ENCODE measurements at regions not wholly inside any gene's neighbourhood (a gene's known extent, or its start where the extent isn't known, plus 50 kb on each side); places are given as distances from the start of the nearest gene placed in this dataset.
"Not testable (repeated sequence)": the region's sequence is repeated elsewhere in the genome, so short reads cannot be mapped to it uniquely, and the experiment has no call there.

DNA sequence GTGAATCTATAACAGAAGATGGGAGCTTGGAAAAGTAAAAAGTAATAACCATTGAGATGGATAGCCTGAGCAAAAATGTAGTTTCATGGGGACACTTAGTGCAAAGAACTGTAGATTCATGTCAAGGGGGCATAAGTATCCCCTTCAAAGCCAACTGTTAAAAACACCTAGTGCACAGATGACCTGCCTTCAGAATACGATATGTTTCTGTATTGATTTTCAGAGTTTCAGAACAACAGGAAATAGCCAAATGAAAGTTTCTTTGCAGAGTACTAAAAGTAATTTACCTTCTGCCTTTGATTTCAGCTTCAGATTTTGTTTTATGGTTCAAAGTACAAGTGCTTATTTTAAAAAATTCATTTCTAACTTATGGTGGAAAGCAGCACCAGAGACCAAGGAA, 593.1 kb downstream of the TTLL7 start:
- H3K4me3 Mint-ChIP-seq; H3K36me3 Mint-ChIP-seq (ENCODE audit: low read depth); POLR2A ChIA-PET; ATAC-seq; H3K27me3 Mint-ChIP-seq (ENCODE audit: low read depth); CTCF ChIA-PET; H3K4me1 Mint-ChIP-seq (ENCODE audit: low read depth); H3K9me3 Mint-ChIP-seq (ENCODE audit: insufficient read depth); DNase-seq; H3K27ac Mint-ChIP-seq: not testable (repeated sequence)

- H3K27ac Mint-ChIP-seq; H3K4me1 Mint-ChIP-seq (ENCODE audit: low read depth); H3K4me3 Mint-ChIP-seq; H3K36me3 Mint-ChIP-seq (ENCODE audit: low read depth); POLR2A ChIA-PET; H3K9me3 Mint-ChIP-seq (ENCODE audit: insufficient read depth); H3K27me3 Mint-ChIP-seq (ENCODE audit: low read depth); CTCF ChIA-PET; DNase-seq; ATAC-seq: not testable (repeated sequence)
Observed at GRCh38 chr1:83403500-83403899, 595.4 kb downstream of the TTLL7 start.

- not testable (repeated sequence) for H3K27ac Mint-ChIP-seq
Observed at GRCh38 chr1:83401146-83401545, 597.8 kb downstream of the TTLL7 start.

DNA sequence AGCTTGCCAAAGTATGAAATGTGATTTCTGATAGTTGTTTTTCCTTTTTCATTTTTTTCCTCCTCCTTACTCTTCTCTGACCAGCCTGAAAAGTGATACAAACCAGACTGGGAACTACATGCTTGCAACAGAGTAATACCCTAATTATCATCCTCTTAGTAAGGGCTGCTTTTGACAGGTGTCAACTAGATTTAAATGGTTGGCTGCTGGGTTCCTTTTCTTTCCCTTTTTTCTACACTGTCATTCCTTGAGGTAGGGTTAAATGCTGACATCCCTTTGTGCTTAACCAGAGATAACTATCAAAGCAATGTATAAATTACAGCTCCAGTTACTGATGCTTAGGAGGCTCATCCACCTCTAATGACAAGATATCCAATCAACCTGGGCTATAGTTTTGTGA, 598.8 kb downstream of the TTLL7 start:
- POLR2A ChIA-PET; H3K4me3 Mint-ChIP-seq; H3K4me1 Mint-ChIP-seq (ENCODE audit: low read depth); ATAC-seq; CTCF ChIA-PET; H3K27me3 Mint-ChIP-seq (ENCODE audit: low read depth); DNase-seq; H3K9me3 Mint-ChIP-seq (ENCODE audit: insufficient read depth); H3K27ac Mint-ChIP-seq; H3K36me3 Mint-ChIP-seq (ENCODE audit: low read depth): not testable (repeated sequence)

More at GRCh38 chr1:83401146-83401545, 597.8 kb downstream of the TTLL7 start:
- ATAC-seq; CTCF ChIA-PET; H3K4me3 Mint-ChIP-seq; POLR2A ChIA-PET; H3K36me3 Mint-ChIP-seq (ENCODE audit: low read depth); H3K27me3 Mint-ChIP-seq (ENCODE audit: low read depth); DNase-seq; H3K9me3 Mint-ChIP-seq (ENCODE audit: insufficient read depth); H3K4me1 Mint-ChIP-seq (ENCODE audit: low read depth): not testable (repeated sequence)

GRCh38 chr1:83398125-83398524, 600.8 kb downstream of the TTLL7 start:
- POLR2A ChIA-PET; H3K9me3 Mint-ChIP-seq (ENCODE audit: insufficient read depth); H3K27ac Mint-ChIP-seq; CTCF ChIA-PET; H3K36me3 Mint-ChIP-seq (ENCODE audit: low read depth); ATAC-seq; H3K27me3 Mint-ChIP-seq (ENCODE audit: low read depth); DNase-seq; H3K4me1 Mint-ChIP-seq (ENCODE audit: low read depth); H3K4me3 Mint-ChIP-seq: not testable (repeated sequence)

DNA sequence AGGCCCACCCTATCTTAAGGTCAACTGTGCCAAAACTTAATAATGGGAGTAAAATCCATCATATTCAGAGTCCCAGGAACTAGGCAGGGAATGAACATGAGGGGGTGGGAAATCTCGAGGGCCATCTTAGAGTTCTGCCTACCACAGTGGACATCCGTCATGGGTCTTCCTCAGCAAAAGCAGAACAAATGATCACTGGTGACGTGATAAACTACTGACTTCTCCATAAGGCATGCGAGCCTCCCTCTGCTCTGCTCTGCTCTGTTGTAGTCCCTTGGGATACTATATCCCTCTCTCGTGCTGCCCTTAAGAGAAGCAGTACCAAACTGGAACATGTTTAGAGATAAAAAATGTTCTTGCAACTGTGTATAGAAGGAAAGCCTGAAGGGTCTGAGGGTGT, 603.8 kb downstream of the TTLL7 start:
- H3K4me3 Mint-ChIP-seq; POLR2A ChIA-PET; H3K27me3 Mint-ChIP-seq (ENCODE audit: low read depth); DNase-seq; H3K4me1 Mint-ChIP-seq (ENCODE audit: low read depth); H3K36me3 Mint-ChIP-seq (ENCODE audit: low read depth); H3K27ac Mint-ChIP-seq; ATAC-seq; H3K9me3 Mint-ChIP-seq (ENCODE audit: insufficient read depth); CTCF ChIA-PET: not testable (repeated sequence)

- POLR2A ChIA-PET; DNase-seq; H3K27me3 Mint-ChIP-seq (ENCODE audit: low read depth); CTCF ChIA-PET; H3K27ac Mint-ChIP-seq; H3K36me3 Mint-ChIP-seq (ENCODE audit: low read depth); ATAC-seq; H3K4me1 Mint-ChIP-seq (ENCODE audit: low read depth); H3K4me3 Mint-ChIP-seq: not testable (repeated sequence)
- H3K9me3 Mint-ChIP-seq (ENCODE audit: insufficient read depth), result peaks cover 14% of the 10 kb centered on the region
Observed at GRCh38 chr1:83386946-83387345, 612.0 kb downstream of the TTLL7 start.

DNA sequence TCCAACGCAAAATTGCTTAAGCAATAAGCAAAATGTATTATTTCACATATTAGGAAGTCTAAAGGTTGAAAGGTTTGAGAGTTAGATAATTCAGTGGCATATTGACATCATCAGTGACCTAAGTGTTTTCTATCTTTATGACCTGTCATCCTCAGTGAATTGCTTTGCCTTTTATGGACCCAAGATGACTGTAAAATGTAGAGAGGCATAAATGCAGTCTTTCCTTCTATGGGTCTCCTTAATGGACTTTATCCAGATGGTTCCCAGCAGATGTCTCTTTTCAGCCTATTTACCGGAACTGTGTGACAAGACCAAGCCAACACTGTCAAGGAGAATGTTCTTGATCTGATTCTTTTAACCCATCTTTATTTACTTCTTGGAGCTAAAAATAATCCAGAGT, 615.8 kb downstream of the TTLL7 start:
- POLR2A ChIA-PET, result not testable (repeated sequence)

GRCh38 chr1:83373018-83373417, 625.9 kb downstream of the TTLL7 start:
- CTCF ChIA-PET; DNase-seq; POLR2A ChIA-PET; H3K4me1 Mint-ChIP-seq (ENCODE audit: low read depth); H3K27me3 Mint-ChIP-seq (ENCODE audit: low read depth); H3K9me3 Mint-ChIP-seq (ENCODE audit: insufficient read depth); H3K4me3 Mint-ChIP-seq; H3K36me3 Mint-ChIP-seq (ENCODE audit: low read depth); H3K27ac Mint-ChIP-seq; ATAC-seq: not testable (repeated sequence)

More for the DNA sequence above, 615.8 kb downstream of the TTLL7 start:
- H3K4me3 Mint-ChIP-seq; CTCF ChIA-PET; DNase-seq; H3K27ac Mint-ChIP-seq; H3K4me1 Mint-ChIP-seq (ENCODE audit: low read depth); ATAC-seq; H3K36me3 Mint-ChIP-seq (ENCODE audit: low read depth); H3K27me3 Mint-ChIP-seq (ENCODE audit: low read depth): not testable (repeated sequence)
- H3K9me3 Mint-ChIP-seq (ENCODE audit: insufficient read depth), result peaks cover 18% of the 10 kb centered on the region

DNA sequence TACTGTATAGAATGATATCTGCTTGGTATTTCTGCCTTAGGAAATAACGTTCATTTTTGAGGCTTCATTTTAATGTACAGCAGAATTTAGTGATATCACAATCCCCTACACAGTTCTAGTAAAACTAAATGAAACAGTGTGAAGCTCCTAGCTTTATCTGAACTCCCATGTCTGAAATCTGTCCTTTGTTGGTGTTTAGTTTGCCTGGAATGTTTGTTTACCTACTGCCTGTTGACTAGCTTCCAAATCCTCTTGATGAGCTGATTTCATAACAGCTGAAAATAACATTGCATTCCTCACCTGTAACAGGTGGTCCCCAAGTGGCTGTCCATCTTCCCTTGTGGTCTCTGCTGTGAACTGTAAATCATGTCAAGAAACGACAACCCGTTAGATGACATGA, 629.1 kb downstream of the TTLL7 start:
- CTCF ChIA-PET; ATAC-seq; H3K4me1 Mint-ChIP-seq (ENCODE audit: low read depth); H3K9me3 Mint-ChIP-seq (ENCODE audit: insufficient read depth); H3K27me3 Mint-ChIP-seq (ENCODE audit: low read depth); POLR2A ChIA-PET; H3K36me3 Mint-ChIP-seq (ENCODE audit: low read depth); H3K27ac Mint-ChIP-seq; DNase-seq; H3K4me3 Mint-ChIP-seq: not testable (repeated sequence)

DNA sequence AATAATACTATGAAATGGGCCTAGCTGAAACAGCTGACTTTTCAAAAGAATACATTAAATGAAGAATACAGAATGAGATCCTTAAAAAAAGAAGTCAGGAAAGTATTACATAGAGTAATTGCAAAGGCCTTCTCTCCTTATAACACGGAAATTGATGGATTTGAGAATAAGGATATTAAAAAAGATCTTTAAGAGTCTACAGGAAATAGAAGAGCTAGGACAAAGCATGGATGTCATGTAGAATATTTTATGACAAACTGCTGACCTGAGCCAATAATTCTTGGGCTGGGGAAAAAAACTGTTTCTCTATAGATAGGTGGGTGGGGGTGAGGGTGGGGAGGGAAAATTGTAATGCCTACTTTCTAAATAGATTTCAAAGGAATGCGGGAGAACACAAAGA, 633.6 kb downstream of the TTLL7 start:
- H3K27me3 Mint-ChIP-seq (ENCODE audit: low read depth); H3K9me3 Mint-ChIP-seq (ENCODE audit: insufficient read depth); POLR2A ChIA-PET; DNase-seq; H3K4me1 Mint-ChIP-seq (ENCODE audit: low read depth); ATAC-seq; H3K27ac Mint-ChIP-seq; H3K4me3 Mint-ChIP-seq; CTCF ChIA-PET; H3K36me3 Mint-ChIP-seq (ENCODE audit: low read depth): not testable (repeated sequence)

GRCh38 chr1:83345375-83345774, 653.6 kb downstream of the TTLL7 start:
- H3K27me3 Mint-ChIP-seq (ENCODE audit: low read depth); H3K27ac Mint-ChIP-seq; H3K4me3 Mint-ChIP-seq; H3K9me3 Mint-ChIP-seq (ENCODE audit: insufficient read depth); DNase-seq; CTCF ChIA-PET; ATAC-seq; H3K4me1 Mint-ChIP-seq (ENCODE audit: low read depth); H3K36me3 Mint-ChIP-seq (ENCODE audit: low read depth); POLR2A ChIA-PET: not testable (repeated sequence)

DNA sequence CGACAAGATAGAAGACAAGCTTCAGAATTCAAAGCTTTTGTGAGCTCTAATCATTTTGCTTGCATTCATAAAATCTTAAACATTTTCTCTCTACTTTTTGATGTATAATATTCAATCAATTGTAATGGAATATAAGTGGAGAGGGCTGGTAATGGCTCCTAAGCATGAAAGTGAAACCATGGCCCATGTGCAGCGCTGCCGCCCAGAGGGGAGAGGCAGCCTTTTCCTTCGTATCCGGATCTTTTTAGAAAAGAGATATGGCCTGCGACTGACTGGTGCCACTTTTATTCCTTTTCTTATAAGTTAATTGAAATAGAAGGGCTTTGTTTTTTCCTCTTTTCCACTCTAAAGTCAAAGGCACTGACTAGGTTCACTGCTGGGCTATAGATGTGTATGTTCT, 655.2 kb downstream of the TTLL7 start:
- H3K4me3 Mint-ChIP-seq; DNase-seq; H3K27me3 Mint-ChIP-seq (ENCODE audit: low read depth); H3K9me3 Mint-ChIP-seq (ENCODE audit: insufficient read depth); H3K4me1 Mint-ChIP-seq (ENCODE audit: low read depth); H3K27ac Mint-ChIP-seq; H3K36me3 Mint-ChIP-seq (ENCODE audit: low read depth); ATAC-seq; CTCF ChIA-PET; POLR2A ChIA-PET: not testable (repeated sequence)

All from activated CD8-positive, alpha-beta T cell treated with anti-CD3 and anti-CD28 coated beads, Interleukin-2, amount 10 ng/mL, durations not matched to agents 7 days and 5 days (primary cell).